WTC11 (cell line): ENCODE measurements at regions not wholly inside any gene's neighbourhood (a gene's known extent, or its start where the extent isn't known, plus 50 kb on each side); places are given as distances from the start of the nearest gene placed in this dataset.

Source experiments
- ATAC-seq: fragments of 200-7000 bp; cut with Tn5 transposase; 2 replicates; pipeline ENCODE4 v1.10.0; 2021; ENCODE audit warnings: mild to moderate bottlenecking, moderate library complexity
- CTCF ChIA-PET: fragments of 300-600 bp; sonication (Branson Sonifier 250); formaldehyde crosslinking; loops from one replicate; lab custom pipeline; 2021; ENCODE audit warnings: antibody characterized with exemption; lab: Charles Lee
- POLR2A ChIA-PET: fragments of 350-600 bp; sonication (Branson Sonifier 250); formaldehyde crosslinking; loops from one replicate; lab custom pipeline; 2021; ENCODE audit warnings: antibody characterized with exemption; lab: Charles Lee
- DNase-seq: peaks from one replicate; pipeline ENCODE4 v3.0.0; 2021; ENCODE audit warnings: low spot score
- H3K27ac Mint-ChIP-seq: 2 replicates; pipeline ENCODE4 v1.8.0; 2021; ENCODE audit warnings: mixed read lengths
- H3K27me3 Mint-ChIP-seq: 2 replicates; pipeline ENCODE4 v1.8.0; 2021; ENCODE audit warnings: low read depth, mild to moderate bottlenecking, moderate library complexity, mixed read lengths
- H3K36me3 Mint-ChIP-seq: 2 replicates; pipeline ENCODE4 v1.8.0; 2021; ENCODE audit warnings: mixed read lengths
- H3K4me1 Mint-ChIP-seq: 2 replicates; pipeline ENCODE4 v1.8.0; 2022; ENCODE audit warnings: mixed read lengths
- H3K4me3 Mint-ChIP-seq: 2 replicates; pipeline ENCODE4 v1.8.0; 2021; ENCODE audit warnings: mild to moderate bottlenecking, moderate library complexity, mixed read lengths
- H3K9me3 Mint-ChIP-seq: 2 replicates; pipeline ENCODE4 v1.8.0; 2021; ENCODE audit warnings: mixed read lengths
- ESRRA ChIP-seq: sonication (generic); formaldehyde crosslinking; IDR thresholded peaks from 2 replicates; pipeline ENCODE4 v1.8.1; 2022; ENCODE audit warnings: mild to moderate bottlenecking, missing genetic modification reagents, borderline replicate concordance
- IRF2 ChIP-seq: sonication (generic); formaldehyde crosslinking; IDR thresholded peaks from 2 replicates; pipeline ENCODE4 v1.8.0; 2022; ENCODE audit warnings: low read depth, missing genetic modification reagents, borderline replicate concordance
- NR3C1 ChIP-seq: sonication (generic); formaldehyde crosslinking; conservative IDR thresholded peaks from 2 replicates; pipeline ENCODE4 v1.8.1; 2023; ENCODE audit warnings: low read depth, mild to moderate bottlenecking, missing genetic modification reagents
- RELA ChIP-seq: sonication (generic); formaldehyde crosslinking; IDR thresholded peaks from 2 replicates; pipeline ENCODE4 v1.8.1; 2022; ENCODE audit warnings: missing genetic modification reagents, mild to moderate bottlenecking, borderline replicate concordance
- SMAD3 ChIP-seq: sonication (generic); formaldehyde crosslinking; IDR thresholded peaks from 2 replicates; pipeline ENCODE4 v1.8.0; 2022; ENCODE audit warnings: missing genetic modification reagents, mild to moderate bottlenecking, borderline replicate concordance
- TEAD1 ChIP-seq: sonication (generic); formaldehyde crosslinking; IDR thresholded peaks from 2 replicates; pipeline ENCODE4 v1.8.0; 2022; ENCODE audit warnings: mild to moderate bottlenecking, missing genetic modification reagents
- ZNF138 ChIP-seq: sonication (generic); formaldehyde crosslinking; conservative IDR thresholded peaks from 2 replicates; pipeline ENCODE4 v1.8.1; 2022; ENCODE audit warnings: mild to moderate bottlenecking, moderate library complexity, missing genetic modification reagents
- ZNF671 ChIP-seq: fragments of 250-450 bp; sonication (Bioruptor Pico); IDR thresholded peaks from 2 replicates; pipeline ENCODE4 v1.8.0; 2021; ENCODE audit warnings: mild to moderate bottlenecking
- TF ChIP-seq, protein P1 (sequence below): sonication (generic); formaldehyde crosslinking; IDR thresholded peaks from 2 replicates; pipeline ENCODE4 v1.8.1; 2023; ENCODE audit warnings: mild to moderate bottlenecking, missing genetic modification reagents, moderate library complexity
- TF ChIP-seq, protein P2 (sequence below): sonication (generic); formaldehyde crosslinking; IDR thresholded peaks from 2 replicates; pipeline ENCODE4 v1.8.1; 2022; ENCODE audit warnings: low read depth, missing genetic modification reagents, borderline replicate concordance
- TF ChIP-seq, protein P3 (sequence below): fragments of 200-600 bp; IDR thresholded peaks from 2 replicates; pipeline ENCODE4 v1.8.0; 2022; ENCODE audit warnings: antibody characterized with exemption
- TF ChIP-seq, protein P4 (sequence below): sonication (generic); formaldehyde crosslinking; conservative IDR thresholded peaks from 2 replicates; pipeline ENCODE4 v1.8.1; 2022; ENCODE audit warnings: mild to moderate bottlenecking, missing genetic modification reagents
- TF ChIP-seq, protein P5 (sequence below): sonication (generic); formaldehyde crosslinking; IDR thresholded peaks from 2 replicates; pipeline ENCODE4 v1.8.1; 2023; ENCODE audit warnings: mild to moderate bottlenecking, missing genetic modification reagents, borderline replicate concordance
- TF ChIP-seq, protein P6 (sequence below): sonication (generic); formaldehyde crosslinking; IDR thresholded peaks from 2 replicates; pipeline ENCODE4 v1.8.0; 2022; ENCODE audit warnings: mild to moderate bottlenecking, missing genetic modification reagents
- TF ChIP-seq, protein P7 (sequence below): fragments of 250-450 bp; sonication (Bioruptor Pico); IDR thresholded peaks from 2 replicates; pipeline ENCODE4 v1.9.0; 2021; ENCODE audit warnings: mild to moderate bottlenecking
- TF ChIP-seq, protein P8 (sequence below): sonication (generic); formaldehyde crosslinking; IDR thresholded peaks from 2 replicates; pipeline ENCODE4 v1.8.0; 2022; ENCODE audit warnings: mild to moderate bottlenecking, missing genetic modification reagents

DNA sequence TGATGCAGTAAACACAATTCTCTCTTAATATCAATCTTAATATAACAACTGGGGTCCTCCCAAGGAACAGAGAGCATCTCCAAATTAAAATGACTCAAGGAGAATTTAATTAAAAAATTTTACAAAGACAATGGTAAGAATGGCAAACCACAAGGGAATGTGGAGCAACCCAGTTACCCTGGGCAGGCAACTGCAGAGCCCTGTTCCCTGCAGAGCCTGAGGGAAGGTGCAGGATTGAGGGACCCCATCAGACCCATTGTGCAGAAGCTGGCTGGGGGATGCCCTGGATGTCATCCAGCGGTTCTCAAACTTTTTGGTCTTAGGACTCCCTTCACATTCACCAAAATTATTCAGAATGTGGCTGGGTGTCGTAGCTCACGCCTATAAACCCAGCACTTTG lies 262.8 kb downstream of the FBXO15 start (continued):
- no peak for TF ChIP-seq IRF2 (CRISPR knock-in tag)
- no peak for TF ChIP-seq SMAD3 (CRISPR knock-in tag)
- TF ChIP-seq, protein P1, sequence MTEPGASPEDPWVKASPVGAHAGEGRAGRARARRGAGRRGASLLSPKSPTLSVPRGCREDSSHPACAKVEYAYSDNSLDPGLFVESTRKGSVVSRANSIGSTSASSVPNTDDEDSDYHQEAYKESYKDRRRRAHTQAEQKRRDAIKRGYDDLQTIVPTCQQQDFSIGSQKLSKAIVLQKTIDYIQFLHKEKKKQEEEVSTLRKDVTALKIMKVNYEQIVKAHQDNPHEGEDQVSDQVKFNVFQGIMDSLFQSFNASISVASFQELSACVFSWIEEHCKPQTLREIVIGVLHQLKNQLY = no peak
- no peak for TF ChIP-seq TEAD1 (CRISPR knock-in tag)

DNA sequence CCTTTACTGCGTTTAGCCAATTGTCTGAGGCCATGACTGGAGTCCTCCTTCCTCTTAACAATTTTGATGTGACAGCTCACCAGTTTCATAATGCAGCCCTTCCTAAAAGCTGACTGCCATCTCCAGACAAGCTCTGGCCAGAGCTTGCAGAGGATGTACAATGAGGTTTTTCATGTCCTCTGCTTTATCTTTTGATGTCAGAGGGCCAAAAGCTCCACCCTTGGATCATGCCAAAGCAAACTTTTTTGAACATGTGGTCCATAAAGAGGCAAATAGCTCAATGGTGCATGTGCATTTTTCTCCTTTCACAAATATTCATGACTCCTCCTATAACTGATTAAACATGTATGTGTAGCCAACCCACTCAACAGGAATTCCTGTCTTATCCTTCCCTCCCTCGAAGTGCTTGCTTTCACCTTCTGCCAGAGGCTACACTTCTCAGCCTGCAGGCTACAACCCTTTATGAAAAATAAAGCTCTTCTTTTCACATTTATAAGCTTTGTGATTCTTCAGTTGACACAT lies 266.2 kb downstream of the FBXO15 start:
- TF ChIP-seq, protein P2, sequence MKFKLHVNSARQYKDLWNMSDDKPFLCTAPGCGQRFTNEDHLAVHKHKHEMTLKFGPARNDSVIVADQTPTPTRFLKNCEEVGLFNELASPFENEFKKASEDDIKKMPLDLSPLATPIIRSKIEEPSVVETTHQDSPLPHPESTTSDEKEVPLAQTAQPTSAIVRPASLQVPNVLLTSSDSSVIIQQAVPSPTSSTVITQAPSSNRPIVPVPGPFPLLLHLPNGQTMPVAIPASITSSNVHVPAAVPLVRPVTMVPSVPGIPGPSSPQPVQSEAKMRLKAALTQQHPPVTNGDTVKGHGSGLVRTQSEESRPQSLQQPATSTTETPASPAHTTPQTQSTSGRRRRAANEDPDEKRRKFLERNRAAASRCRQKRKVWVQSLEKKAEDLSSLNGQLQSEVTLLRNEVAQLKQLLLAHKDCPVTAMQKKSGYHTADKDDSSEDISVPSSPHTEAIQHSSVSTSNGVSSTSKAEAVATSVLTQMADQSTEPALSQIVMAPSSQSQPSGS (CRISPR knock-in tag) = no peak
- TF ChIP-seq, protein P3, sequence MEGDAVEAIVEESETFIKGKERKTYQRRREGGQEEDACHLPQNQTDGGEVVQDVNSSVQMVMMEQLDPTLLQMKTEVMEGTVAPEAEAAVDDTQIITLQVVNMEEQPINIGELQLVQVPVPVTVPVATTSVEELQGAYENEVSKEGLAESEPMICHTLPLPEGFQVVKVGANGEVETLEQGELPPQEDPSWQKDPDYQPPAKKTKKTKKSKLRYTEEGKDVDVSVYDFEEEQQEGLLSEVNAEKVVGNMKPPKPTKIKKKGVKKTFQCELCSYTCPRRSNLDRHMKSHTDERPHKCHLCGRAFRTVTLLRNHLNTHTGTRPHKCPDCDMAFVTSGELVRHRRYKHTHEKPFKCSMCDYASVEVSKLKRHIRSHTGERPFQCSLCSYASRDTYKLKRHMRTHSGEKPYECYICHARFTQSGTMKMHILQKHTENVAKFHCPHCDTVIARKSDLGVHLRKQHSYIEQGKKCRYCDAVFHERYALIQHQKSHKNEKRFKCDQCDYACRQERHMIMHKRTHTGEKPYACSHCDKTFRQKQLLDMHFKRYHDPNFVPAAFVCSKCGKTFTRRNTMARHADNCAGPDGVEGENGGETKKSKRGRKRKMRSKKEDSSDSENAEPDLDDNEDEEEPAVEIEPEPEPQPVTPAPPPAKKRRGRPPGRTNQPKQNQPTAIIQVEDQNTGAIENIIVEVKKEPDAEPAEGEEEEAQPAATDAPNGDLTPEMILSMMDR = no peak
- TF ChIP-seq, protein P4, sequence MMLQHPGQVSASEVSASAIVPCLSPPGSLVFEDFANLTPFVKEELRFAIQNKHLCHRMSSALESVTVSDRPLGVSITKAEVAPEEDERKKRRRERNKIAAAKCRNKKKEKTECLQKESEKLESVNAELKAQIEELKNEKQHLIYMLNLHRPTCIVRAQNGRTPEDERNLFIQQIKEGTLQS (CRISPR knock-in tag) = no peak
- TF ChIP-seq, protein P5, sequence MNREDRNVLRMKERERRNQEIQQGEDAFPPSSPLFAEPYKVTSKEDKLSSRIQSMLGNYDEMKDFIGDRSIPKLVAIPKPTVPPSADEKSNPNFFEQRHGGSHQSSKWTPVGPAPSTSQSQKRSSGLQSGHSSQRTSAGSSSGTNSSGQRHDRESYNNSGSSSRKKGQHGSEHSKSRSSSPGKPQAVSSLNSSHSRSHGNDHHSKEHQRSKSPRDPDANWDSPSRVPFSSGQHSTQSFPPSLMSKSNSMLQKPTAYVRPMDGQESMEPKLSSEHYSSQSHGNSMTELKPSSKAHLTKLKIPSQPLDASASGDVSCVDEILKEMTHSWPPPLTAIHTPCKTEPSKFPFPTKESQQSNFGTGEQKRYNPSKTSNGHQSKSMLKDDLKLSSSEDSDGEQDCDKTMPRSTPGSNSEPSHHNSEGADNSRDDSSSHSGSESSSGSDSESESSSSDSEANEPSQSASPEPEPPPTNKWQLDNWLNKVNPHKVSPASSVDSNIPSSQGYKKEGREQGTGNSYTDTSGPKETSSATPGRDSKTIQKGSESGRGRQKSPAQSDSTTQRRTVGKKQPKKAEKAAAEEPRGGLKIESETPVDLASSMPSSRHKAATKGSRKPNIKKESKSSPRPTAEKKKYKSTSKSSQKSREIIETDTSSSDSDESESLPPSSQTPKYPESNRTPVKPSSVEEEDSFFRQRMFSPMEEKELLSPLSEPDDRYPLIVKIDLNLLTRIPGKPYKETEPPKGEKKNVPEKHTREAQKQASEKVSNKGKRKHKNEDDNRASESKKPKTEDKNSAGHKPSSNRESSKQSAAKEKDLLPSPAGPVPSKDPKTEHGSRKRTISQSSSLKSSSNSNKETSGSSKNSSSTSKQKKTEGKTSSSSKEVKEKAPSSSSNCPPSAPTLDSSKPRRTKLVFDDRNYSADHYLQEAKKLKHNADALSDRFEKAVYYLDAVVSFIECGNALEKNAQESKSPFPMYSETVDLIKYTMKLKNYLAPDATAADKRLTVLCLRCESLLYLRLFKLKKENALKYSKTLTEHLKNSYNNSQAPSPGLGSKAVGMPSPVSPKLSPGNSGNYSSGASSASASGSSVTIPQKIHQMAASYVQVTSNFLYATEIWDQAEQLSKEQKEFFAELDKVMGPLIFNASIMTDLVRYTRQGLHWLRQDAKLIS (CRISPR knock-in tag) = no peak
- TF ChIP-seq, protein P6, sequence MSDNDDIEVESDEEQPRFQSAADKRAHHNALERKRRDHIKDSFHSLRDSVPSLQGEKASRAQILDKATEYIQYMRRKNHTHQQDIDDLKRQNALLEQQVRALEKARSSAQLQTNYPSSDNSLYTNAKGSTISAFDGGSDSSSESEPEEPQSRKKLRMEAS = no peak
- TF ChIP-seq ZNF671 (CRISPR knock-in tag) (no peak), TEAD1 (CRISPR knock-in tag) (no peak), RELA (no peak), SMAD3 (CRISPR knock-in tag) (no peak), ZNF138 (CRISPR knock-in tag) (no peak), NR3C1 (no peak), ESRRA (CRISPR knock-in tag) (no peak)
- TF ChIP-seq, protein P7, sequence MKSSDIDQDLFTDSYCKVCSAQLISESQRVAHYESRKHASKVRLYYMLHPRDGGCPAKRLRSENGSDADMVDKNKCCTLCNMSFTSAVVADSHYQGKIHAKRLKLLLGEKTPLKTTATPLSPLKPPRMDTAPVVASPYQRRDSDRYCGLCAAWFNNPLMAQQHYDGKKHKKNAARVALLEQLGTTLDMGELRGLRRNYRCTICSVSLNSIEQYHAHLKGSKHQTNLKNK (CRISPR knock-in tag) = no peak
- TF ChIP-seq, protein P8, sequence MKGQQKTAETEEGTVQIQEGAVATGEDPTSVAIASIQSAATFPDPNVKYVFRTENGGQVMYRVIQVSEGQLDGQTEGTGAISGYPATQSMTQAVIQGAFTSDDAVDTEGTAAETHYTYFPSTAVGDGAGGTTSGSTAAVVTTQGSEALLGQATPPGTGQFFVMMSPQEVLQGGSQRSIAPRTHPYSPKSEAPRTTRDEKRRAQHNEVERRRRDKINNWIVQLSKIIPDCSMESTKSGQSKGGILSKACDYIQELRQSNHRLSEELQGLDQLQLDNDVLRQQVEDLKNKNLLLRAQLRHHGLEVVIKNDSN (CRISPR knock-in tag) = no peak
- POLR2A ChIA-PET = no interaction called here
- no peak for ATAC-seq

More for the DNA sequence above, 266.2 kb downstream of the FBXO15 start:
- CTCF ChIA-PET = no interaction called here
- no peak overlapping the region for H3K27ac Mint-ChIP-seq
- H3K27me3 Mint-ChIP-seq = no peaks in the 10 kb centered on the region; the same call in 1 of the 2 replicates
- 0 out of 2 replicates have a peak, but pooled peaks cover 7% of the 10 kb centered on the region for H3K36me3 Mint-ChIP-seq
- no peak for DNase-seq
- H3K4me1 Mint-ChIP-seq = no peaks in the 10 kb centered on the region
- no peak overlapping the region for H3K4me3 Mint-ChIP-seq
- H3K9me3 Mint-ChIP-seq = peaks cover 22% of the 10 kb centered on the region
